Endodermal cell (in vitro differentiated cells): ENCODE measurements at regions not wholly inside any gene's neighbourhood (a gene's known extent, or its start where the extent isn't known, plus 50 kb on each side); places are given as distances from the start of the nearest gene placed in this dataset.

Source experiments
- DNase-seq: peaks from one replicate; pipeline ENCODE4 v3.0.0-alpha.2; 2017
- H3K27ac ChIP-seq: 2 replicates; pipeline ENCODE4 v1.5.1; 2013; ENCODE audit warnings: mild to moderate bottlenecking, low read depth, low read length, moderate library complexity
- H3K27me3 ChIP-seq: 2 replicates; pipeline ENCODE4 v1.6.1; 2013; ENCODE audit warnings: mild to moderate bottlenecking, low read length, moderate library complexity; ENCODE audit not compliant: insufficient read depth, control insufficient read depth, poor library complexity, severe bottlenecking
- H3K36me3 ChIP-seq: 2 replicates; pipeline ENCODE4 v1.7.0; 2013; ENCODE audit warnings: mild to moderate bottlenecking, low read length, moderate library complexity; ENCODE audit not compliant: control insufficient read depth, insufficient read depth
- H3K4me1 ChIP-seq: one replicate; pipeline ENCODE4 v1.7.0; 2013; ENCODE audit warnings: low read length; ENCODE audit not compliant: control insufficient read depth, insufficient read depth
- H3K4me3 ChIP-seq: 2 replicates; pipeline ENCODE4 v1.5.1; 2013; ENCODE audit warnings: mild to moderate bottlenecking, low read length, moderate library complexity
- H3K9ac ChIP-seq: 2 replicates; pipeline ENCODE4 v1.6.1; 2013; ENCODE audit warnings: mild to moderate bottlenecking, low read length, moderate library complexity; ENCODE audit not compliant: poor library complexity, severe bottlenecking; ENCODE audit errors: extremely low read depth
- H3K9me3 ChIP-seq: 2 replicates; pipeline ENCODE4 v1.6.1; 2013; ENCODE audit warnings: mild to moderate bottlenecking, low read length, moderate library complexity; ENCODE audit not compliant: control insufficient read depth
- H3K27ac Mint-ChIP-seq: 2 replicates; pipeline ENCODE4 v1.8.0; 2020; ENCODE audit warnings: mixed read lengths
- H3K27me3 Mint-ChIP-seq: 2 replicates; pipeline ENCODE4 v1.8.0; 2021; ENCODE audit warnings: mild to moderate bottlenecking, mixed read lengths; ENCODE audit not compliant: insufficient read depth
- H3K36me3 Mint-ChIP-seq: 2 replicates; pipeline ENCODE4 v1.8.0; 2020; ENCODE audit warnings: low read depth, mixed read lengths
- H3K4me1 Mint-ChIP-seq: 2 replicates; pipeline ENCODE4 v1.8.0; 2020; ENCODE audit warnings: mixed read lengths
- H3K4me3 Mint-ChIP-seq: 2 replicates; pipeline ENCODE4 v1.8.0; 2020; ENCODE audit warnings: mild to moderate bottlenecking, moderate library complexity, mixed read lengths
- H3K9me3 Mint-ChIP-seq: 2 replicates; pipeline ENCODE4 v1.8.0; 2020; ENCODE audit warnings: mild to moderate bottlenecking, mixed read lengths
- WGBS, 2 experiments: methylation state at CpG; one replicate each; pipeline versions ENCODE4 v1.1.5 to v1.1.7; 2013; ENCODE audit warnings: missing lambda C conversion rate in 2 of 2, mixed read lengths in 1 of 2; ENCODE audit not compliant: insufficient coverage in 1 of 2, insufficient read length in 1 of 2; 5-methylcytosine and 5-hydroxymethylcytosine counted together
- TF ChIP-seq, protein P1 (sequence below): fragments of 200-600 bp; sonication (generic); conservative IDR thresholded peaks from 2 replicates; pipeline ENCODE4 v1.5.0; 2021; ENCODE audit warnings: antibody characterized with exemption, mild to moderate bottlenecking

DNA sequence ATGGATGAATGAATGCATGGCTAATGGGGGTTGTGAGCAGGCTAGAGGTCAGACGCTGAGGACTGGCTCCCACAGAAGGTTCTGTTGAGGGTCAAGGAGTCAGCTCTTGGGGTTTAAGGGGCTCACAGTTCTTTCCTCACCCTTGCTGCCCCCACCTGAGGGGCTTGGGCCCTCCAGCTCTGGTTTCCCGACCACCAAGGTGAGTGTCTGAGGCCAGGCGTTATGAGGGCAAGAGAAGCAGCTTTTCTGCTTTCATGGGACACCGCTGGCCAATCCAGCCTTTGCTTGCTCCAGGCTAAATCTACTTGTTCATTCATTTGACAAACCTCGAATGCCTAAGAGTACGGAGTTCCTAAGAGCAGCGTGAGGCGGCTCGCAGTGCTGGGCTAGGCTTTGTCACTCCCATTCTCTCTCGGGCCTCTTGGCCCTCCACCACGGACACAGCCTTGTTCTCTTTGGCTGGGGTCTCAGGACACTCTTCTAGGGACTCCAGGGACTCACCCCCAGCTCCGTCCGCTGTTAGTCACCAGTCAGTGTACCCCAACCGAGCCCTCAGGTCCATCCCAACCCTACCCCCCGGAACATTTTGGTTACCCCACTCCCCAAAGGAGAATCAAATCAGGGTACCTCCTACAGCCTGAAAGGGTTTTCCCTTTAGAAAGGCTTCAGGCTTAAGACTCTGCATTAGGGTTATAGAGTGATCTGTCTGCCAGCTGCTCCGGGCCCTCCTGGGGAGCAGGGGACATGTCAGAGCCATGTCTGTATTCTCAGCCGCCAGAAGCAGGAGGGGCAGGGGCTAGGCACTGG is 210.1 kb upstream of the MVB12B start:
- no peak overlapping the region for H3K9ac ChIP-seq
- H3K4me3 ChIP-seq: no peak overlapping the region
- peaks cover 95% of the 10 kb centered on the region for H3K27me3 ChIP-seq
- H3K27me3 Mint-ChIP-seq: peaks cover 80% of the 10 kb centered on the region
- H3K4me3 Mint-ChIP-seq: no peak overlapping the region
- peak; percentile 43 for DNase-seq
- WGBS, 2 experiments: 77 to 88% methylated on average over 12 to 17 of the region's 17 CpGs
- no peak overlapping the region for H3K27ac ChIP-seq
- no peak overlapping the region for H3K27ac Mint-ChIP-seq
- TF ChIP-seq, protein P1, sequence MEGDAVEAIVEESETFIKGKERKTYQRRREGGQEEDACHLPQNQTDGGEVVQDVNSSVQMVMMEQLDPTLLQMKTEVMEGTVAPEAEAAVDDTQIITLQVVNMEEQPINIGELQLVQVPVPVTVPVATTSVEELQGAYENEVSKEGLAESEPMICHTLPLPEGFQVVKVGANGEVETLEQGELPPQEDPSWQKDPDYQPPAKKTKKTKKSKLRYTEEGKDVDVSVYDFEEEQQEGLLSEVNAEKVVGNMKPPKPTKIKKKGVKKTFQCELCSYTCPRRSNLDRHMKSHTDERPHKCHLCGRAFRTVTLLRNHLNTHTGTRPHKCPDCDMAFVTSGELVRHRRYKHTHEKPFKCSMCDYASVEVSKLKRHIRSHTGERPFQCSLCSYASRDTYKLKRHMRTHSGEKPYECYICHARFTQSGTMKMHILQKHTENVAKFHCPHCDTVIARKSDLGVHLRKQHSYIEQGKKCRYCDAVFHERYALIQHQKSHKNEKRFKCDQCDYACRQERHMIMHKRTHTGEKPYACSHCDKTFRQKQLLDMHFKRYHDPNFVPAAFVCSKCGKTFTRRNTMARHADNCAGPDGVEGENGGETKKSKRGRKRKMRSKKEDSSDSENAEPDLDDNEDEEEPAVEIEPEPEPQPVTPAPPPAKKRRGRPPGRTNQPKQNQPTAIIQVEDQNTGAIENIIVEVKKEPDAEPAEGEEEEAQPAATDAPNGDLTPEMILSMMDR: no peak
- no peaks in the 10 kb centered on the region for H3K9me3 ChIP-seq
- H3K36me3 ChIP-seq: no peaks in the 10 kb centered on the region
- no peaks in the 10 kb centered on the region for H3K36me3 Mint-ChIP-seq
- H3K9me3 Mint-ChIP-seq: no peaks in the 10 kb centered on the region
- H3K4me1 Mint-ChIP-seq: no peaks in the 10 kb centered on the region
- no peaks in the 10 kb centered on the region for H3K4me1 ChIP-seq

DNA sequence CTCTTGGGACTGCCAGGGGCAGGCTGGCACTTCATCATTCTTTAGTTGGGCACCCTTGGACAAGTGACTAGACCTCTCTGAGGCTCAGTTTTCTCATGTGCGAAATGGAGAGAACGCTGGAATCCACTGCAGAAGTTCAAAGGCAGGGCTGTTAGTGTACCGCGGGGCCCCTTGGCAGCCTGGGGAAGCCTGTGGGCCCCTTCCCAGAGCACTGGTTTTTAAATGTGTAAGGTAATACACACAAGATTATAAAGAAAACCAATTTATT is 209.5 kb upstream of the MVB12B start:
- Histone ChIP-seq H3K9me3 (no peaks in the 10 kb centered on the region), H3K4me3 (no peak overlapping the region), H3K27me3 (peaks cover 93% of the 10 kb centered on the region), H3K4me1 (no peaks in the 10 kb centered on the region), H3K36me3 (no peaks in the 10 kb centered on the region), H3K27ac (no peak overlapping the region), H3K9ac (no peak overlapping the region)
- H3K4me1 Mint-ChIP-seq: no peaks in the 10 kb centered on the region
- H3K27me3 Mint-ChIP-seq: peaks cover 79% of the 10 kb centered on the region
- TF ChIP-seq, protein P1: no peak
- H3K9me3 Mint-ChIP-seq: no peaks in the 10 kb centered on the region
- H3K36me3 Mint-ChIP-seq: no peaks in the 10 kb centered on the region
- no peak overlapping the region for H3K27ac Mint-ChIP-seq
- WGBS, 2 experiments: 92 to 96% methylated on average over 2 to 4 of the region's 4 CpGs
- DNase-seq: no peak
- no peak overlapping the region for H3K4me3 Mint-ChIP-seq

DNA sequence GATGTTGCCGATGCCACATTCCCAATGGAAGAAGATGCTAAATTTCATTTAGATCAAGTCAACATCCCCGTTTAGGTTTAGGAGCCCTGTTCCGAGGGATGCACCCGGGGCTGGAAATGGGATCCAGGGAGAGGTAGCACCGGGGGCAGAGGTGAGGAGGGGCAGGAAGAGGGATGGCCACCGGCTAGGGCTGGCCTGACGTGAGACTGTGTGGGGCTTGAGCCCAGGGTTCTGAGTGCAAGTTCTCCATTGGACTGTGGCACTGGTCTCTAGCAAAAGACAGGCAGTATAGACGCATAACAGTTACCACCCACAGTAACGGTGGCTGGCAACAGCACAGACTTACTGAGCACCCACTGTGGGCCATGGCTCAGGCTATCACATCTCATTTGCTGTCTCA is 209.0 kb upstream of the MVB12B start:
- no peaks in the 10 kb centered on the region for H3K4me1 ChIP-seq
- TF ChIP-seq, protein P1: no peak
- DNase-seq: peak; percentile 17
- Mint-ChIP-seq H3K36me3 (no peaks in the 10 kb centered on the region), H3K4me3 (no peak overlapping the region), H3K4me1 (no peaks in the 10 kb centered on the region), H3K9me3 (no peaks in the 10 kb centered on the region), H3K27ac (no peak overlapping the region), H3K27me3 (peaks cover 79% of the 10 kb centered on the region)
- peaks cover 93% of the 10 kb centered on the region for H3K27me3 ChIP-seq
- H3K36me3 ChIP-seq: no peaks in the 10 kb centered on the region
- H3K27ac ChIP-seq: no peak overlapping the region
- no peaks in the 10 kb centered on the region for H3K9me3 ChIP-seq
- 88 to 94% methylated on average over 4 to 9 of the region's 9 CpGs for WGBS, 2 experiments
- no peak overlapping the region for H3K4me3 ChIP-seq
- no peak overlapping the region for H3K9ac ChIP-seq
